Activated naive CD4-positive, alpha-beta T cell (primary cell): ENCODE measurements at regions not wholly inside any gene's neighbourhood (a gene's known extent, or its start where the extent isn't known, plus 50 kb on each side); places are given as distances from the start of the nearest gene placed in this dataset.

ENCODE experiments used
- DNase-seq, 4 experiments: peaks; one replicate each; lab custom pipeline; 2025; lab: John Stamatoyannopoulos, UW

DNA sequence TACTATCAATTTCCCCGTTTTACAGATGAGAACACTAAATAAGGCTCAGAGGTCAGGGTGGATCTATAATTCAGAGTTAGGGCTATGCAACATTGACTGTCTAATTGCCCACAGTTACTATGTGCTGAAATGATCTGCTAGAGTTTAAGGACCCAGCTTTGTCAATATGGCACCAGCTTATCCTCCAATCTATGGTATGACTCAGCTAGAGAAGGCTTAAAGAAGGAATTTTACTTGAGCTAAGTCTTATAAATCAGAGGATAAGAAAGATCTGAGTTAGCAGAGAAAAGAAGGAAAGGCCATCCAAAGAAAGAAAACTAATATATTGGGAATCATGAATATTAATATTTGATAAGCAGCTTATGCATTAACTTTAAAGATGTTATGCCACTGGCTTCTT, 78.1 kb downstream of the ASB9 start:
- no peak for DNase-seq

DNA sequence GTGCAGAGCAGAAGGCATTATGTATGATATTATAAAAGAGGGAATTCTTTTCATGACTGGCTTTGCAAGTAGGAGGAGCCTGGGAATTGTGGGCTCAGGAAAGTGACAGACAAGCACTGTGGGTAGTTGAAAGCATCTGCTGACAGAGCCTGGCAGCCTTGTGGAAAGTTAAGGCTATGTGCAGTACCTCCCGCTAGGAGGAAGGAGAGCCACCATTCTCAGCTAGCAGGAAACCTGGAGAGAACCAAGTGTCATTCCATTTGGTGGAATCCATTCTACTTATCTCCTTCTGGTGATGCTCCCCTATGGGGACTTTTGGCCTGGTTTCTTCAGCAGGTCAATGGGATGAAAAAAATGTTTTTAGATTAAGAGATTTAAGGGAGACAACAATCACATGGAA, 81.8 kb downstream of the ASB9 start:
- no peak for DNase-seq

DNA sequence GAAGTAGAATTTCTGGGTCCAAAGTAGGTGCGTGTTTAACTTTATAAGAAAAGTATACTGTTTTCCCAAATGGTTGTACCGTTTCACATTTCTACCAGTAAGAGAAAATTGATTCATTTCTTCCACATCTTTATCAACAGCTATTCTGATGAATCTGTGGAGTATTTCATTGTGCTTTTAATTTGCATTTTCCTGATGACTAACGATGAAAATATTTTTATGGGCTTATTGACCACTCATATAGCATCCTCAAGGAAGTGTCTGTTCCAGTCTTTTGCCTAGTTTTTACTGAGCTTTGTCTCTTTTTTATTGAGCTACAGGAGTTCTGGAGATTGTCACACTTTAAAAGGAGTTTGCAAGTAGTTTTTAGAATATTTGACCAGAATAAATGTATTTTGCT, 92.6 kb downstream of the ASB9 start:
- DNase-seq = no peak

DNA sequence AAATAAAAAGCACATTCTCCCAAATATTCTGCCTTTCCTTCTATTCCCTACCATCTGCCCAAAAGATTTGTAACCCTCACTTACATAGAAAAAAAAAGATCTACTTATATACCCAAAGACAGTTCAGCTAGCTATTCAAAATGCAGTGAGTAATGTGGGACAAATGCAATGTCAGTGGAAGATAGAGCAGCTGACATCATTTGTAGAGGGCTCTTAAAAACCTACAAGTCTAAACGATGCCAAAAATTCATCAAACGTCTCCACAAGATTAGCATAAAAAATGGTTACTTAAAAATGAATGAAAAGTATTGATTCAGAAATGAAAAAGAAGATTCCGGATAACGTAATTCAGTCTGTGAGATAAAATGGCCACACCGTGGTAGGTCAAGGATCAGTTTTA, 96.5 kb downstream of the ASB9 start:
- no peak for DNase-seq

DNA sequence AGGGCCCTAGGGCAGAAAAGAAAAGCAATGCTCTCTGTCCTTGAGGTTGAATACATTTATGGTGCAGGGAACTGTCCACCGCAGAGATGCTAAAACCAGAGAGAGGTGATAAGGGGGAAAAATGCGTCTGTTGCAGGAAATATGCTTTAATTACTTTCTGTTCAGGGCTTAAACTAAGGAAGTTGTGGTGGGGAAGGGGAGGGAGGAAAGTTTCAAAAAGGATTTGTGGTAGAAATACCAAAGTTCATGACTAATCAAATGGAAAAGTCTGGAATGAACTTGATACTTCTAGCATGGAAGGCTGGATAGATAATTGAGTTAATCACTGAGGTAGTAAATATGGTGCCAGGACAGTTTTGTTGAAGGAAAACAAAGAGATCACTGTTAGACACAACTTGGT, 99.0 kb downstream of the ASB9 start:
- DNase-seq = no peak

DNA sequence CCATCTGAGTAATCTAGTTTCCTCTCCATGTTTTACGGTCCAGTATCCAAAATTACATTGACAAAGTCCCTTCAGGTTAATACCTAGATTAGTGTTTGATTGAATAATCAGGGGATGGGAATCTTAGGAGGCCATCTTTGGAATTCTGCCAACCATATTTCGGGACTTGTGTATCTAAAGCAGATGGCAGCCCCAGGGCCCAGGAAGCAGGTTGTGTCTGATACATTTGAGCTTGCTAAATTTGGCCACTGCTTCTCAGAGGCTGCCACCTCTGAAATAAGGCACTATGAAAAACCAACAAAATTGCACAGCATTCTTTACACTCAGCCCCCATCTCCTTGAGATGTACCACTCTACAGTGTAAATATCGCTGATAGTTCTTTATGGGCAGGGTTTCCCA, 102.1 kb downstream of the ASB9 start:
- DNase-seq = no peak

DNA sequence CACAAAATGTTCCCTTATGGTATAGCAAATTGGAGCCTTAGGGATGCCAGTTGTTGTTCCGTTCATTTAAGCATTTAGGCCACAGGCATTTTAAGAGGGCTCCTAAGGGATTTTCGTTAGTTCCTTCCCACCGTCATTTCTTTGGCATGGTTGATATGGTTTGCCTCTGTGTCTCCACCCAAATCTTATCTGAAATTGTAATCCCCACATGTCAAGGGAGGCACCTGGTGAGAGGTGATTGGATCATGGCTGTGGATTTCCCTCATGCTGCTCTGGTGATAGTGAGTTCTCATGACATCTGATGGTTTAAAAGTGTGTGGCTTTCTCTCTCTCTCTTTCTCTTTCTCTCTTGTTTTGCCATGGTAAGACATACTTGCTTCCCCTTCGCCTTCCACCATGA, 104.1 kb downstream of the ASB9 start:
- DNase-seq = no peak

DNA sequence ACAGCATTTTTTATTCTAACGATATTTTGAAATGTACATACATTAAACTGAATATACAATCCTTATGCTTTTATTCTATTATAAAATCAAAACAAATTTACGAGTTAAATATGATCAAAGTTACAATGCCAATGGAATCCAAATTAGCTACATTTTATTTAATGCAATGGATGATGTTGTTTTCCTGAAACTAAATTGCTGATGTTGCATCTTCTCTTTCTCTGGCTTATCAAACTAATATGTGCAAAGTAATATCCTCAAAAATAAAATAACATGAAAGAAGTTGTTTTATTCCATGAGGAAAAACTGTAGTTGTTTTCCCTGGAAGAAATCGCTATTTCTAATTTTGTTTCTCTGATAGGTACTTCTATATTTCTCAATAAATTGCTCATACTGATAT, 106.8 kb downstream of the ASB9 start:
- DNase-seq = no peak

DNA sequence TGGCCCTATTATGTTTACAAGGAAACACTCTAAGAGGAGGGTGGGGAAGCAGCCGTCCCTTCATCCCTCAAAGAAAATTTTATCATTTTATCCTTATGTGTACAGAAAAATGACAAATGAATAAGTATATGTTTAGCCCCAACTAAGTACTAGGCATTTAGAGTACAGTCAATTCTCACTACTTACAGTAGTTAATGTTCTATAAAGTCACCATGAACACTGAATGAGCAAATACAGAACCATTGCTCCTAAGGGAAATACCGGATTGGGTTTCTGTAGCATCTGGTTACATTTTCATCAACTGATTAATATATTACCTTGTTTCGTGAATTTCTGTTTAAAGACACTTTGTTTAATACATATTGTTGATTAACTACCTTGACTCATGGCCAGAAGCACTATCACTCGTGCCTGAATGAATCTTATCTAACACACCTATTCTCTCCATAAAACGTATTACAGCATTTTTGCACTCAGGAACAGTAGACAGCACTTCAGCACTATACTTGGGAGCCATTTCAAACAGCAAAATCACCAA, 109.3 kb downstream of the ASB9 start:
- no peak for DNase-seq

DNA sequence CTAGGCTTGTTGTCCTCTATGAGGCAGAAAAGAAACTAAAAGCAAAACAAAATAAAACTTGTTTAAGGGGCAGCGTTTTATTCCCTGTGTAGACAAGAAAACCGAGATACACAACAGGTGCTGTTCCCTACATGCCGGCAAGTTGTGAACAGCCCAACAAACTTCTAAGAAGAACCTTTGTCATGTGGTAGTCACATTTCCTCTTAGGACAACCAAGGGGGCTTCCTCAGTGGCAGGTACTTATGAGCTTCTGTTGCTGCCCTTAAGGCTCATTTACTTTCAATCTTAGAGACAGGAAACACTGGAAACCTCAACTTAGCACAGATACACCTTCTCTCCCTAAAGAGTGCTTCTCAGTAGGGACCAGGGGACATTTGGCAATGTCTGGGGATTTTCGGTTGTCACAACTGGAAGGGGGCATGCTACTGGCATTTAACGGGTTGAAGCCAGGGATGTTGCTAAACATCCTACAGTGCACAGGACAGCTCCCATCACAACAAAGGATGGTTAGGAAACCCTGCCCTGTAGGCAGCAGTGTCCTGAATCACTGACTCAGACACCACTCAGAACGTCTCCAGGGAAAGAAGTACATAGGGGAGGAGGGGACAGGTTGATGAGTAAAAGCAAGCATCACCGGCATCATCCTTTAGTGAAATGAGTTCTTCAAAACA, 111.0 kb downstream of the ASB9 start:
- no peak for DNase-seq

DNA sequence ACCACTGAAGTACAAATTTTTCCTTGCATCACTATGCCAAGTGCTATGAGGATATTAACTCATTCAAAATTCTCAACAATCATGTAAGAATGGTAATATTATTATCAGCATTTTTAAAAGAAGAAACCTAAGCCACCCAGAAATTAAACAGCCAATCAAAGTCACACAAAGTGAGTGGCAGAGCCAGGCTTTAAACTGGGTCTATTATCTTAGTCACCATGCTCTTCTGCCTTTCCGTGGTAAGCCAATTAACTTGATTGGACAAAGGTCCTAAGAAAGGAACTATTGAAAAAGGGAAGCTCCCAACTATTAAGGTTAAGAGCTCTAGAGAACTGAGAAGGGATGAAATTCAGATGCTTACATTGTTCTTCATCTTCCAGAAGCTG, 111.5 kb downstream of the ASB9 start:
- no peak for DNase-seq

DNA sequence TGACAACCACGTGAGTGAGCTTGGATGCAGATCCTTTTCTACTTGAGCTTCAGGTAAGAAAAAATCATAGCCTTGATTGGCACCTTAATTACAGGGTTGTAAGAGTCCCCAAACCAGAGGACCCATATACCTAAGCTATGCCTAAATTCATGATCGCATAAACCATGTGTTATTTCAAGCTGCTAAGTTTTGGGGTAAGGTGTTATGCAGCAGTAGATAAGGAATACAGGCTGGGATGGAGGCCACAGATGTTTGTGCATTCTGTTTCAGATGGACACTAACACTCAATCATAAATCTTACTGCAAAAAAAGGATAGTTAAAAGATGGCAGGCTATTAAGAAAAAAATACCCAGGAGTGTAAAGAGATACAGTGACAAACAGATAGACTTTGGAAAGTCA, 112.3 kb downstream of the ASB9 start:
- DNase-seq = no peak

DNA sequence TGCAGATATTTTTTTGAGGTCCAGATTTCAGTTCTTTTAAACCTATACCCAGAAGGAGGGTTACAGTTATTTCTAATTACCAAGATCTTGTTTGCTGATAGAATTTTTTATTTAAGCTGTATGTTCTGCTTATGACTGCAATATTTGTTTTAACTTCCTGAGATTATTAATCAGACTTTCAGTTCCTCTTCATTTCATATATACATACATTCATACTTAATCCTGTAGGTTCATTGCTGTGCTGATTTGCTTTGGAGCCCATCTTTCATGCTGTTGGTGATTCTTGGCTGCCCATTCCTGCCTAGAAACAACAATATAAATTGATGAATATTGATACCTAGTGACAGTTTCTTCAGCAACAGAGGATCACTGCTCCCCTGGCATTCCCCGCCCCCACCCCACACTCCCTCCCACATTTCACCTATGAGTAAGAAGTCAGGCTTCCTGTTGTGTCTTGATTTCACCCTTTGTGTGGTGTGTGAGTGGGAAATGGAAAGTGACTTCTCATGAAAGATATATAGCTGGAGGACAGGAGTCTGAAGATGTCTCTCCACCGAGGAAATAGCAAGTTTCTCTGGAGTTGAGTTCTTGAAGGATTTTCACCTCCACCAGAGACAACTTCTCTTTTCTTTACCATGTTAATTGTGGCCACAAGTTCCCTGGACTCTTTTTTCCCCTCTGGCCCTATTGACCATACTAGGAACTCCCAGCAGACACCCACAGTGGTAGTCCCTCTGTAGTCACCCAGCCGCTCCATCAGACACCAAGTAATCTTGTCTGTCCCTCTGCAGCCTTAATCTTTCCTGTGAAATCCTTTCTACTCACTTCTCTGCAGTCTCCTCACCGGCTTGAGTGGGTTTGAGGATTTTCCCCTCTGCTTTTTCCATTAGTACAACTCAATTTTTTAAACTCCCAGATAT, 118.4 kb downstream of the ASB9 start:
- DNase-seq = peak in 2 of 4 experiments; percentile 4 to 44

DNA sequence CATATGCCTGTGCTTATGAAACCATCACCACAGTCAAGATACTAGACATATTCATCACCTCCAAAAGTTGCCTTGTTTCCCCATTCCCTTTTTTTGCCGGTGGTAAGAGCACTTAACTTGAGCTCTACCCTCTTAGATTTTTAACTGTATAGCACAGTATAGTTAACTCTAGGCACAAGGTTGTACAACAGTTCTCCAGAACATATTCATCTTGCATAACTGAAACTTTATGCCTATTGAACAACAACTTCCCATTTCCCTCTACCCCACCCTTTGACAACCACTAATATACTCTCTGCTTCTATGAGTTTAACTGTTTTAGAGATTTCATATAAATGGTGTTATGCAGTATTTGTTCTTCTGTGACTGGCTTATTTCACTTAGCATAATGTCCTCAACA, 119.3 kb downstream of the ASB9 start:
- DNase-seq = no peak

DNA sequence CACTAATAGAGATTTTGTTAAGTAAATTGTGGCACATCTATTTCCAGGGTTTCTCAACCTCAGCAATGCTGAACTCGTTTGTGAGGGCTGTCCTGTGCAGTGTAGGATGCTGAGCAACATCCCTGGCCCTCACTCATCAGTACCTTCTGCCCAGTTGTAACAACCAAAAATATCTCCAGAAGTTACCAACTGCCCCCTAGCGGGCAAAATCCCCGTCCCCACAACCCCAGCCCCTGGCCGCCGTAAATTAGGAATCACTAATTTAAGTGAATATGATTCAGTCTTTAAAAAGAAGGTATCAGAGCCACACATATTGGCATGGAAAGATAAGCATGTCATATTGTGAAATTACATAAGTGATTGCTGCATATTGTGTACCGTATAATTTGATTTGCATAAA, 123.4 kb downstream of the ASB9 start:
- peak in 1 of 4 experiments; percentile 0 for DNase-seq

DNA sequence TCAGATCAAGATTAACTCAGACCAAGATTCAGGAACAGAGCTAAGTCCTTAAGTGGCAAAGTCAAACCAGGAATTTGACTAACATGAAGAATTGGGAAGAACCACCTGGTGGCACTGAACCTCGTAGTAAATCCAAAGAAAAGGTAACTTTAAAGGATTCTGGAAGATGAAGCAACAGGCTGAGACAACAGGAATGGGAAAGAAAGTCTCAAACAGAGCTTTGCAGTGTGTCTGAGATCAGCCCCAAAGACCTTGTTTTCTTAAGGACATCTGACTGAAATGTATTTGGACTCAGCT, 126.1 kb downstream of the ASB9 start:
- DNase-seq = no peak

DNA sequence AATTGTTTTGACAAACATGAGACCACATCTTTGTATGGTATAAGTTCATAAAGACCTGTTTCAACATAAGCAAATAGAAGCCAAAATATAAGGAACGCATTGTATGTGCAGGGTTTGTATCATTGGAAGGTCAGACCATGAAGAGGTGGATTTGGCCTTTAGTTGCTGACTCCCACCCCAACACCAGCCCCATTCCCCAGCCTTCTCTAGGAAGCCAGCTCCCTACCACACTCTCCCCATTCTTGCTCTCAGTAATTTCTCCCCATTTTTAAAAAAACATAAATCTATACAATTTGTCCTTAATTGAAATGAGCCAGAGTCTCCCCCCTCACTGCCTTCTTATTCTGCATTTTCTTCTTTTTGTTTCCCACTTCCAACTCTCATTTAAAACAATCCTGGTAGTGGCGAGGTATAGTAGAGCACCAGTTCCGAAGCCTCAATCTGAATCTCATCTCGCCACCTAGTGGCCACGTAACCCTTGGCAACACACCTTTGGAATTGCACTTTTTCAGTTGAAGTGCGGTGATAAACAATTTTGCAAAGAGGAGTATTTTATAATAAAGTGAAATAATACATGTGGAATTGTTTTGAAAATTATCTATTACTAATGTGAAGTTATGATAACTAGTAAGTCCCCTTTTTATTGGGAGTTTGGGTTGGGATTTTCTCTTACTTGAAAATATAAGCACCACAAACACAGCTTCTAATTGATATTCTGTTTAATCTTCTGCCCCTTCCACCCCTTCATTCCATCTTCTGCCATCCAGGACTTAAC, 126.6 kb downstream of the ASB9 start:
- DNase-seq = peak; percentile 0 to 57 (median 16)

DNA sequence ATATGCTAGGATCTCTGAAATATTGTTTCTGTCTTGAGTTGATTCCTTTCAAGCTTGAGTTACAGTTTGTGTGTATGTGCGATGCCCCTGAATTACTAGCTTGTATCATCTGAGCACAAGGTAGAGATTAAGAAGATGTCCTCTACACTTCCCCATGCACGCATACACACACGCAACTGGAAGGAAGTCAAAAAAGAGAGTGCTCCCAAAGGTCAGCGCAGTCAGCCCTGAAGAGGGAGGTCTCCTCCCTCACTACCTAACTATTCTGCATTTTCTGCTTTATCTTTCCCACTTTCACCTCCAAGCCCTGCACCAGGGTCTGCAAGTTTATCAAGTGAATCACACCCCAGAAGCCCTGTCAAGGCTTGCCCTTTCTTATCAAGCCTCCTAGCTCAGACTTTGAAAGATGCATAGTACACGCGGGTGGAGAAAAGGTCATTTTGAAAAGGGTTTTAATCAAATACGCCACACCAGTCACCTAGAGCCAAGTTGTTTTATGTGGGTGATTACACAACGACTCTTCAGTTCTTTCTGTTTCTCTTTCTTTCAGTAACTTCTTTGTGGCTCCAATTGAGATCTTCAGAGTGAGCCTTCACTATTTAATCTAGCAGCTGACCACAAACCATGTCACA, 127.7 kb downstream of the ASB9 start:
- DNase-seq = no peak

DNA sequence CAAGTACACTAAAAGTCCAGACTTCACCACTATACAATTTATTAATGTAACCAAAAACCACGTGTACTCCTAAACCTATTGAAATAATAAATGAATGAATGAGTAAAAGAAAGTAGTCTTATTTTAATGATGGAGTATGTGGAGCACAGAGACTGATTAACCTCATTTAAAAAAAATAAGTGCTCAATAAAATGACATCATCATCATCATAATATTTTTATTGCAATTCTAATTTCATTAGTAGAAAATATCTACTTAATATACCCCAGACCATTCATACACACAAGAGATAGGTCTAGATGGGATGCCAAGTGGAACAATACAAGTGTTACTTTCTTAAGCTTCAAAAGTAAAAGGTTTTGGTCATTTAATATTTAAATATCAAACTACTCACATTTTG, 133.1 kb downstream of the ASB9 start:
- DNase-seq = no peak

DNA sequence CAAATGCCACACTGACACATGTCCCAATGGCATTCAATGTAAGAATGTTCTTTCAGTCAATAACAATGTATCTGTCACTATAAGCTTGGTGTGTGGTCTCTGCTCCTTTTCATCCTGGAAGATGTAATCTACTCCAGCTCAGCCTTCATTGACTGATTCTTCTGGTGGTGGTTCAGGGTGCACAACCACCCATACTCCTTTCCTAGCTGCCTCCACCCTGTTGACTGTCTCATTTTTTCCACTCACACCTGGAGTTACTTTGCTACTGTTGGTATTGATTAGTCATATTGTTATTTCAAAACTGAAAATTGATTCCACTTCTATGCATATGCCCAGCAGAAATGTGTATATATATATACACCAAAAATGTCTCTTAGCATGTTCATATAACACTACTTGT, 140.5 kb downstream of the ASB9 start:
- no peak for DNase-seq

DNA sequence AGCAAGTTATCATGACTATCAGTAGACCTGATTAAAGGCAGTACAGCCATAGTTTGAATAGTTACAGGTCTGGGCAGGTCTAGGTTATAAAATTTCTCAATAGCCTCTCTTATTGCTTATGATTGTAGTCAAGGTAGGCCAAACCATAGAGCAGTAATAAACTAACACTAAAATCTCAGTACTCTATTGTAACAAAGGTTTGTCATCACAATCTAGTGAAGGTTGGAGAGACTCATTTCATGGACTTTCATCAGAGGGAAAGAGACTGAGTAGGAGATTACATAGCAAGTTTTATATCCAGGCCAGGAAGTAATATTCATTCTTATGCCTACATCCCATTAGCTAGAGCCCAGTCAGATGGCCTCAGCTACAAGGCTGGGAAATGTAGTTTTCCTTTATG, 141.0 kb downstream of the ASB9 start:
- DNase-seq = no peak

DNA sequence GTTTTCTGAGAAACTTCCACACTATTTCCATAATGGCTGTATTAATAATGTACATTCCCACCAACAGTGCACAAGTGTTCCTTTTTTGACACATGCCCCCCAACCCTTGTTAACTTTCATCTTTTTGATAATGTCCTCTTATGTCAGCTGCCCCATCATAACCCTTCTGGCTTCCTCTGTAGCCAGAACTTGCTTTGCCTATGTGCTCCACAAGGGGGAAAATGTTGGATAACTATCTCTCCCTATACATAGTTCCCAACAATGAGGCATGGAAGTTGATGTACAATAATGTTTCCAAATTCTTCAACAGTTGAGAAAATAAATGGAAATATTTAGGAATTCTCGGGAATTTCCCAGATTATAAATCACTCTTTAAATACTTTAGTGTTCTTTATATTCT, 142.9 kb downstream of the ASB9 start:
- DNase-seq = no peak
